GM21447 (cell line): ENCODE measurements at regions not wholly inside any gene's neighbourhood (a gene's known extent, or its start where the extent isn't known, plus 50 kb on each side); places are given as distances from the start of the nearest gene placed in this dataset.

Source experiments
- ATAC-seq: cut with Tn5 transposase; IDR thresholded peaks from one replicate; pipeline ENCODE4 v1.9.1; 2021; ENCODE audit not compliant: unreplicated experiment

DNA sequence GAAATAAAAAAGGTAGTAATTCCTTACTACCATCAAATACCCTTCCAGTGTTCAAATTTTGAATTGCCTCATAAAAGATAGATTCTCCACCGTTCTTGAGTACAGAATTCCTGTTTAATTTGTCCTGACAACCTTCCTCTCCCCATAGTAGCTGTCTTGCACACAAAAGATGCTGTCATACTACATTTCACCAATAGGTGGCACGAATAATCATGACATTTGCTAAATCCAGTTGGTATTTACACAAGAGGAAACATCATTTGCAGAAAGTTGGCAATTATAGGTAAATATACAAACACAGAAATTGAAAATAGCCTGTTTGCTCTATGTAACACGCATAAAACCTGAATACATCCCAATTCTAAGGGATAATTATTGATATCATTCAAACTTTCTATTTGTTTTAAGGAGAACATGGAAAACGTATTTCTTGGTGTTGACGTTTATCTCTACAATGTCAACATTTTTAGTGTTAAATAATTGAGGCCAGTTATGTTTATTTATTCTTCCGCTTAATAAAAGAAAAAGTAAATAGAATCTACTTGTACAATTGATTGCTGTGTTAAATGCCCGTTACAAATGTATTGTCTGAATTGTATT, 58.3 kb upstream of the CLDN10 start:
- ATAC-seq: no peak

DNA sequence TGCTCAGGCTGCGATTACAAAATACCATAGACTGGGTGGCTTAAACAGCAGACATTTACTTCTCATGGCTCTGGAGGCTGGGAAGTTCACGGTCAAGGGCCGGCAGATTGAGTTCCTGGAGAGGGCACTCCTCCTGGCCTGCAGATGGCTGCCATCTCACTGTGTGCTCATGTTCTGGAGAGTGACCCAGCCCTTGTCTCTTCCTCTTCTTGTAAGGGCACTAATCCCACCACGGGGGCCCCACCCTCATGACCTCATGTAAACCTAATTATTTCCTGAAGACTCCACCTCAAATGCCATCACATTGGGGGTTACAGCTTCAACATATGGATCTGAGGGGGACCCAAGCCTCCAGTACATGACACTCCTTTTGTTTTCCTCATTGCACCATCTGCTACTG, 56.0 kb upstream of the CLDN10 start:
- no peak for ATAC-seq

DNA sequence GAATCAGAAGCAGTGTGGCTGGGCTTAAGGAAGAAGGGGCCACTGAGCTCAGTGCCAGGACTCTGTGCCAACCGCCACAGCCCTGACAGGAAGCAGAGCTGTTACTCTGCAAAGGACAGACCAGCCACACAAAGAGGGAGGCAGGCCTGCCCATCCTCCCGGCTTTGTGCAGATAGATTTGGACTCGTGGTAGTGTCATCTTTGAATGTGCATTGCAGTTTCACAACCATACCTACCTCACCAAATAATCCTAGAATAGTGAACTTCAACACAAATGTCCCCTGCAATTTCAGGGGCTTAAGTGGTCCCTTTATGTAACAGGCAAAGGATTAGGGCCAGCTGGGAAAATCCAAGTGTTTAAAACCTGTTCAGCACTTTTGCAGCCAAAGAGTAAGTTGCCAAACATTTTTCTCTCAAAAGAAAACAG, 55.1 kb upstream of the CLDN10 start:
- no peak for ATAC-seq

DNA sequence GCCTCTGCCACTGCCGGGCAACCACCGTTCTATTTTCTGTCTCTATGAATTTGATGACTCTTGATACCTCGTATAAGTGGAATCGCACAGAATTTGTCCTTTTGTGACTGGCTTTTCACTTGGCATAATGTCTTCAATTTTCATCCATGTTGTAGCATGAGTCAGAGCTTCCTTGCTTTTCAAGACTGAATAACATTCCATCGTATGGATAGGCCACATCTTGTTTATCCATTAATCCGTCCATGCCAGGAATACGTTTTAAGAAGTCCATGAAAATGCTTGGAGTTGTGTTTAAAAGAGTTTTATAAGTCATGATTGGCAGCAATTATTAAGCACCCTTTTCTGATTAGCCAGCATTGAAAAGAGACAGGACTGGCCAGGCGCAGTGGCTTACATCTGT, 53.6 kb upstream of the CLDN10 start:
- ATAC-seq: no peak

DNA sequence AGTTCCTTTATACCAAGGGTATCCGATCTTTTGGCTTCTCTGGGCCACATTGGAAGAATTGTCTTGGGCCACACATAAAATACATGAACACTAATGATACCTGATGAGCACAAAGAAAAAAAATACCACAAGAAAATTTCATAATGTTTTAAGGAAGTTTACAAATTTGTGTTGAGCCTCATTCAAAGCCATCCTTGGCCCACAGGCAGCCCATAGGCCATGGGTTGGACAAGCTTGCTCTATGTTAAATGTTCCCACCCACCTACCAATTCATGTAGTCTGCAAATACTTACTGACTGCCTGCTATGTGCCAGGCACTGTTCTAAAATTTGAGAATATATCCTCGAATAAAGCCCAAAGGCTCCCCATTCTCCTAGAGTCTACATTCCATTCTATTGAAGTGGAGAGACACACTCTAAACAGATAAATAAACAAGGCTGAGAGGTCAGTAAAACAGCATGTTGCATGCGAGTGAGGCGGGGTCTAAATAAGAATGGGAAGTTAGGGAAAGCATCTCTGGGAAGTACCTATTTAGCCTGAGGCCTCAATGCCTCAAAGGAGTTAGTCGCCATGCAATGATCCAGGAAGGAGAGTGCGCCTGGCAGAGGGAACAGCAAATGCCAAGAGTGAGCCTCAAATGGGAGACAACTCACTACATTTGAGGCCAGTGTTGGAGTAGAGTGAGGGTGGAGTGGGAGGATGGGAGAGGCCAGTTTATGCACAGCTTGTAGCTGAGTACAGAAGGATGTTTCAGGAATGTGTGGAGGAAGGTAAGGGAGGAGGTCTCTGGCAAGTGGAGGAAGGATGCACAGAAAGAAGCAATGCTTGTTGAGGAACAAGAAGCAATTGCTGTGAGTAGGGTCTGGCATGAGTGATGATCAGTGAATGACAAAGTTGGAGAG, 52.5 kb upstream of the CLDN10 start:
- ATAC-seq: no peak

DNA sequence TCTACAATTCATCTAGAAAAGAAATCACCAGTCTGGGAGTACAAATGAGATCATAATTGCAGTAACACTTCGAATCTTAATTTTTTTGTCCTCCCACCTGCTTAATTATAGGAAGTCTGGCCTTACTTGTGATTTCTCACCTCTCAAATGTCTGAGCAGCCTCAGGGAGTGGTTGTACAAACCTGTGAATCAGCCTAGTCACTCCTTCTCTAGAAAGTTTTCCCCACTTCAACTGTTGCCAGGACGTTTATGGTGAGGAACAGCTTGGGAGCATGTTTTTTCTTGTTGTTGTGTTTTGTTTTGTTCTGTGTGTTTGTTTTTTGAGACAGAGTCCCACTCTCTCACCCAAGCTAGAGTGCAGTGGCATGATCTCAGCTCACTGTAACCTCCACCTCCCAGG, 50.3 kb upstream of the CLDN10 start:
- ATAC-seq: no peak
